ENCODE measurements at regions not wholly inside any gene's neighbourhood (a gene's known extent, or its start where the extent isn't known, plus 50 kb on each side); places are given as distances from the start of the nearest gene placed in this dataset.

GRCh38 chr3:83096-83495, 113.5 kb upstream of the CHL1 start:
- Histone ChIP-seq H3K27me3 (ENCODE audit: insufficient read depth, low read depth) (no peaks in the 10 kb centered on the region), H3K4me1 (ENCODE audit: low read depth, poor library complexity, severe bottlenecking) (no peaks in the 10 kb centered on the region), H3K36me3 (ENCODE audit: insufficient read depth) (no peaks in the 10 kb centered on the region), H3K79me2 (ENCODE audit: insufficient read depth, low read depth) (no peaks in the 10 kb centered on the region), H4K20me1 (ENCODE audit: insufficient read depth) (no peaks in the 10 kb centered on the region), H3K4me3 (IDR thresholded peaks at IDR 0.05; ENCODE audit: insufficient read depth, low read depth, low read length) (no peak overlapping the region), H3K4me2 (no peak overlapping the region), H3K9ac (no peak overlapping the region), H2AFZ (ENCODE audit: low read depth) (no peak overlapping the region), H3K27ac (no peak overlapping the region)
- no peak for TF ChIP-seq CTCF (conservative IDR thresholded peaks at IDR 0.05; ENCODE audit: low read depth, low read length)

- no peaks in the 10 kb centered on the region for H3K79me2 ChIP-seq (ENCODE audit: insufficient read depth, low read depth)
- H3K27ac ChIP-seq: no peak overlapping the region
- no peaks in the 10 kb centered on the region for H3K27me3 ChIP-seq (ENCODE audit: insufficient read depth, low read depth)
- H3K36me3 ChIP-seq (ENCODE audit: insufficient read depth): no peaks in the 10 kb centered on the region
- H3K9ac ChIP-seq: no peak overlapping the region
- H3K4me2 ChIP-seq: no peak overlapping the region
- TF ChIP-seq CTCF (conservative IDR thresholded peaks at IDR 0.05; ENCODE audit: low read depth, low read length): no peak
- no peak overlapping the region for H3K4me3 ChIP-seq (IDR thresholded peaks at IDR 0.05; ENCODE audit: insufficient read depth, low read depth, low read length)
- no peak overlapping the region for H2AFZ ChIP-seq (ENCODE audit: low read depth)
- H3K4me1 ChIP-seq (ENCODE audit: low read depth, poor library complexity, severe bottlenecking): no peaks in the 10 kb centered on the region
- H4K20me1 ChIP-seq (ENCODE audit: insufficient read depth): no peaks in the 10 kb centered on the region
Observed at GRCh38 chr3:85180-85579, 111.4 kb upstream of the CHL1 start.

- Histone ChIP-seq H3K27ac (no peak overlapping the region), H2AFZ (ENCODE audit: low read depth) (no peak overlapping the region), H3K4me2 (no peak overlapping the region), H3K4me1 (ENCODE audit: low read depth, poor library complexity, severe bottlenecking) (no peaks in the 10 kb centered on the region), H3K27me3 (ENCODE audit: insufficient read depth, low read depth) (no peaks in the 10 kb centered on the region), H3K9ac (no peak overlapping the region), H3K4me3 (IDR thresholded peaks at IDR 0.05; ENCODE audit: insufficient read depth, low read depth, low read length) (no peak overlapping the region), H3K79me2 (ENCODE audit: insufficient read depth, low read depth) (no peaks in the 10 kb centered on the region), H4K20me1 (ENCODE audit: insufficient read depth) (no peaks in the 10 kb centered on the region), H3K36me3 (ENCODE audit: insufficient read depth) (no peaks in the 10 kb centered on the region)
- TF ChIP-seq CTCF (conservative IDR thresholded peaks at IDR 0.05; ENCODE audit: low read depth, low read length): no peak
Observed at GRCh38 chr3:88267-88666, 108.3 kb upstream of the CHL1 start.

GRCh38 chr3:93746-94145, 102.8 kb upstream of the CHL1 start:
- no peaks in the 10 kb centered on the region for H3K4me1 ChIP-seq (ENCODE audit: low read depth, poor library complexity, severe bottlenecking)
- no peaks in the 10 kb centered on the region for H3K27me3 ChIP-seq (ENCODE audit: insufficient read depth, low read depth)
- H3K27ac ChIP-seq: no peak overlapping the region
- no peak overlapping the region for H3K4me3 ChIP-seq (IDR thresholded peaks at IDR 0.05; ENCODE audit: insufficient read depth, low read depth, low read length)
- no peak overlapping the region for H2AFZ ChIP-seq (ENCODE audit: low read depth)
- H3K4me2 ChIP-seq: no peak overlapping the region
- TF ChIP-seq CTCF (conservative IDR thresholded peaks at IDR 0.05; ENCODE audit: low read depth, low read length): no peak
- no peaks in the 10 kb centered on the region for H3K79me2 ChIP-seq (ENCODE audit: insufficient read depth, low read depth)
- no peak overlapping the region for H3K9ac ChIP-seq
- H3K36me3 ChIP-seq (ENCODE audit: insufficient read depth): no peaks in the 10 kb centered on the region
- no peaks in the 10 kb centered on the region for H4K20me1 ChIP-seq (ENCODE audit: insufficient read depth)

- Histone ChIP-seq H4K20me1 (ENCODE audit: insufficient read depth) (no peaks in the 10 kb centered on the region), H3K9ac (no peak overlapping the region), H3K79me2 (ENCODE audit: insufficient read depth, low read depth) (no peaks in the 10 kb centered on the region), H3K4me3 (IDR thresholded peaks at IDR 0.05; ENCODE audit: insufficient read depth, low read depth, low read length) (no peak overlapping the region), H3K27me3 (ENCODE audit: insufficient read depth, low read depth) (no peaks in the 10 kb centered on the region), H3K4me1 (ENCODE audit: low read depth, poor library complexity, severe bottlenecking) (no peaks in the 10 kb centered on the region), H2AFZ (ENCODE audit: low read depth) (no peak overlapping the region), H3K4me2 (no peak overlapping the region), H3K36me3 (ENCODE audit: insufficient read depth) (no peaks in the 10 kb centered on the region), H3K27ac (no peak overlapping the region)
- no peak for TF ChIP-seq CTCF (conservative IDR thresholded peaks at IDR 0.05; ENCODE audit: low read depth, low read length)
Observed at GRCh38 chr3:96259-96658, 100.3 kb upstream of the CHL1 start.
